Lung microvascular endothelial cell (primary cell): ENCODE measurements at regions not wholly inside any gene's neighbourhood (a gene's known extent, or its start where the extent isn't known, plus 50 kb on each side); places are given as distances from the start of the nearest gene placed in this dataset.
A peak's percentile ranks its signal among the peaks of the same experiment; 100 is the strongest.
"Not testable (repeated sequence)": the region's sequence is repeated elsewhere in the genome, so short reads cannot be mapped to it uniquely, and the experiment has no call there.

Experiments used
- DNase-seq, 2 donors: peaks; one replicate each; pipeline versions ENCODE4 v3.0.0 to v3.0.0-alpha.2; 2010; ENCODE audit warnings: low read depth in 2 of 2

DNA sequence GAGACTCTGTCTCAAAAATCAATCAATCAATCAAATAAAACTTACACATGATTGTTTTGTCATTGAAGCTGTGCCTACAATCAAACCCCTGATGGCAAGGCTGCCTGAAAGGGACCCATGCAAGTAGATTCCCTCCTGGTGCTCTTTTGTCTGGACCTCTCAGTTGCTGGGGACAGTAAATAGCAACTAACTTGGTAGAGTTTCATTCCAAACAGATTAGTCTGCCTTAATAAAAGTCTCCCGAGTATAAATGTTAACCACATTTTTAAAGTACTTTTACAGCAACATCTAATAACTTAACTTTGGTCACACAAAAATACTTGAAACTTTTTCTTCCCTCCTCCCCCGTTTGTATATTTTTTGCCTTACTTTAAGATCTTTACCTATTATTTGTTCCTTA lies 105.5 kb downstream of the FEM1C start:
- no peak for DNase-seq

GRCh38 chr5:115435778-115436712 lies 108.5 kb downstream of the FEM1C start:
- no peak for DNase-seq

DNA sequence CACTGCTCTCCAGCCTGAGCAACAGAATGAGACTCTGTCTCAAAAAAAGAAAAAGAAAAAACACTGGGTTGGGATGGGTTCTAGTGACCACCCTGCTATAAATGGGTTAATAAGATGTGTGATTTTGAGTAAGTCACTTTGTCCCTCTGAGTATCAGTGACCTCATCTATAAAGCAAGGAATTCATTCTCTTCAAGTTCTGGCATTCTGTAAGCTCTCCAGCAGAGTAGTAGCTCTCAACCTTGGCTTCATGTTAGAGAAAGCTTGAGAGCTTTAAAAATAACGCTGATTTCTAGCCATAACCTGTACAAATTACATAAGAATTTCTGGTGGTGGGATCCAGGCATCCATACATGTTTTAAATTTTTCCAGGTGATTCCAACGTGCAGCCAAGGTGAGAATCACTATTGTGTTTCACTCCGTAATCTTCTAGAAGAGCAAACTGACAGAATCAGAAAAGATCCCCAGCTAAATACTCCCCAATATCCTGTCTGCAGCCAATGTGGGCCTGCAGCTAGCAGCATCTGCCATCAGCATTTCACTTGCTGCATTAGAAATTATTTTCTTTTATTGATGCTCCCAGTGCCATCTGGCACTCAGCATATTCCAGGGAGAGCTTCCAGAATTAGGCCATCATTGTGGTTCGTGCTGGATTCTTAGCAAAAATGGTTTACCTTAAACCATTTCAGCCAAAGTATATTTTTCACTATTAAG lies 109.4 kb downstream of the FEM1C start:
- no peak for DNase-seq

GRCh38 chr5:115433918-115434317 lies 110.7 kb downstream of the FEM1C start:
- no peak for DNase-seq

DNA sequence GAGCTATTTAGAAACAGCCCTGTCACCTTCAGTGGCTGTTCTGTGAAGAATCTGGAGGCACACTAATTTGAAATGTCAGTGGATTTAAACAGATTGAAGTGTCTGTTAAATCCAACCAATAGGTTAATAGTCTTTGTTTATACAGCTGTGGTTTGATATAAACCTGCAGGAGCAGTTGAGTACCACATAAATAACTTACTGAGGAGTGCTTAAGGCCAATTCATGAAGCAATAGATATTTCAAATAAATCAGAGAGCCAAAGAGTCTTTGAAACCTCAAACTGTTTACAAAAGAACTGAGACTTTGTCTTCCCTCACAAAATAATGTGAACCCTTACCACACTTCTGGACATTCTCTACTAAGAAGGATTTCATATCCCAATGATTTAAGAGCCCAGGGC lies 111.9 kb downstream of the FEM1C start:
- no peak for DNase-seq

- no peak for DNase-seq
These were observed 113.5 kb downstream of the FEM1C start for GRCh38 chr5:115431116-115431515.

DNA sequence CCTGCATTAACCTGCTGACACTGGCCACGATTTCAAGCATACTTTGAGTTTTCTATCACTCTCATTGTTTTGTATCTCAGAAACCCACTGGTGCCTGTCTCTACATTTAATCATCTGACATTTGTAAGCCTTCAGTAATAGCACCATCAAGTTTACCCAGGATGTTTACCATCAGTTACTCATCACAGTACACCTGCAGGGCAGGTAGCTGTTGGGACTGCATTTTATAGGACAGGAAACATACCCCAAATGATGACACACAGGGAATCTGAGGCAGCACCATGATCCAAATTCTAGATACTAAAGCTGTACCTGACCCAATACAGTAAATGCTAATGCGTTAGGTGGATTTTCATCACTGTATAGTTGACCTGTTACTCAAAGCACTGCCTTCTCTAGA lies 114.2 kb downstream of the FEM1C start:
- no peak for DNase-seq

DNA sequence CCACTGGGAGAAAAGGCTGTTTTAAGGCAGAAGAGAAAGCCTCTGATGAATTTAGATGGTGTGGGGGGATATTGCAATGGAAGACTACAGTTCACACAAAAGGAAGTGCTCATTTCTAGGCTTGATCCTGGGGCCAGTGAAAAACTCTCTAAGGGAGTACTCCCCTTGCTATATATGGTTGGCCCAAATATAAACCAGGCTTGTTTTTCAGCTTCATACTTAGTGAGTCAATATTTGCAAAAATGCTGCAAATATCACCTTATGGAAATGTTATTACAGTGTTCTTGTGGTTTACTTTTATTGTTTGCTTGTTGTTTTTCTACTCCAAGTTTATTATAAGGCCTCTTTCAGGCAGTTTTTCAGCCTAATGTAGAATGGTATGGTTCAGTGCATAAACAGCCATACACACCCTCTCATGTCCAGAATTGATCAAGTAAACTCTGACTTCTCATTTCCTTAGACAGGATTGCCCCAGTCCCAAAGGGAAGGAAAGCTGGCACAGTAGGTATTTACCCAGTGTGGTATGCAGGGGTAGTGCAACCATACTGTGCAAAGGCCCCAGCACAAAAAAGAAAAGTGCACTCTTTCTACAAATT lies 115.1 kb downstream of the FEM1C start:
- no peak for DNase-seq

DNA sequence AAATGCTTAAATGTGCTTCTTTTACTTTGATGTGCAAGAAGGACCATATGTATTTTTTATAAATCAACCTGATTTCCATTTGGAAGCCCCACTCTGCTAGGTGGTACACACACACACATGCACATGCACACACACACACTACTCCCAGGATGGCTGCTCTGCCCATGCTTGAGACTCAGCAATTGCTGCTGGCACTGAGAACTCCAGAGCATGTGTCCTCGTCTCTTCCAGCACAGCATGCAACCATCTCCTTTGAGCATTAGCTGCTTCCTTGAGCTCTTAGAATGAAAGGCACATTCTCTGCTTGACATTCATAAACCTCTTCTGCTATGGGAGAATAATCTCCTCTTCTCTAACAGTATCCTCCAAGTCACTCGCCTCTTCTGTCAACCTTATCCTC lies 115.9 kb downstream of the FEM1C start:
- no peak for DNase-seq

DNA sequence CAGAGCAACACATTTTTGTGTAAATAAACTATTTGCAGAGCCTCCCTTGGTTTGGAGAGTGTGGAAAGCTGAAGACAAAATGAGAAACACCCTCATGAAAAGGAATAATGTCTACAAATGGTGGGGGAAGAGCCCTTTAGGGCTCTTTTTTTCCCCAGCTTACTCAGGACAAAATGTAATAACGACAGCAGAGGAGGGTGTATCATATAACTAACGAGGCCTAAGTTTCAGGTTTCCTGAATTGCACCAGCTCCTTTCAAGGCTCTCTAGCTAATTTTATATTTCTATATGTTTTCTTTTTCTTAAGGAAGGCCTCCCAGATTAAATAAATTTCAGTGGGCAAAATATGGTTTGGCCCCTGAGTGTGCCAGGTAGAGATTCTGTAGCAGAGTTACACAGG lies 116.3 kb downstream of the FEM1C start:
- no peak for DNase-seq

- DNase-seq = no peak
These were observed 120.1 kb downstream of the FEM1C start for GRCh38 chr5:115424446-115424845.

- no peak for DNase-seq
These were observed 120.5 kb downstream of the FEM1C start for GRCh38 chr5:115424030-115424429.

DNA sequence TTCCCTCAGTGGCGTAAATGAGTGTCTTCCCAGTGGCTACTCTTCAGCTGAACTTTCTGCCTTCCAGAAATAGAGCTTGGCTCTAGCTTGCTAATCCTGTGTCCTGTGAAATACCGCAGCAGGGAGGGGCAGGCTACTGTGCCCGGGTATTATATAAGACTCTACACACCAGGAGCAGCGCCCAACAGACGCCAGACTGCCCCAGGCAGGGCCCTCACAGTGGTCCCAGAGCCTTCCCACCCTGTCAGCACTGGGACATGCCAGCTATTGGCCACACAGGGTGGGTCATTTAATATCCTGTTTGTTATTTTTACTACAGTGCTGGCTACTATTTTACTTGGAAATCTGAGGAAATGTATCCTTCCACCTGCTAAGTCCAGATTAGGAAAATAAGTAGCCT lies 121.0 kb downstream of the FEM1C start:
- no peak for DNase-seq

DNA sequence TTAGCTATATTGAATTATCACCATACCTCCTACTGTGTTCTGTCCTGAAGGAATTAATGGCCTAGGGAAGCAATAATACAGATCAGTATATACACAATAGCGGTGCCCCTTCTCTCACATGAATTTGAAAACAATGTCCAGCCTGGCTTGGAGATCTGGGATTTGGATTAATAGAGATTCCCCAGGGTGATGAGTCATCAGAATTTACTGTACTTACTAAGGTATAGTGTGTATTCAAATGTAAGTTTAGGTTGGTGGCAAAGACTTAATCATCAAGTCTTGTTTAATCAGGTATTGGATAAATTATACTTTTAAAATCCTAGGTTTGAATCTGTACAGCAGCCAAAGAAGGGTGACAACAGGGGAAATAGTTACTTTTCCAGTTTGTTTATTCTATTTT lies 121.5 kb downstream of the FEM1C start:
- DNase-seq = no peak

DNA sequence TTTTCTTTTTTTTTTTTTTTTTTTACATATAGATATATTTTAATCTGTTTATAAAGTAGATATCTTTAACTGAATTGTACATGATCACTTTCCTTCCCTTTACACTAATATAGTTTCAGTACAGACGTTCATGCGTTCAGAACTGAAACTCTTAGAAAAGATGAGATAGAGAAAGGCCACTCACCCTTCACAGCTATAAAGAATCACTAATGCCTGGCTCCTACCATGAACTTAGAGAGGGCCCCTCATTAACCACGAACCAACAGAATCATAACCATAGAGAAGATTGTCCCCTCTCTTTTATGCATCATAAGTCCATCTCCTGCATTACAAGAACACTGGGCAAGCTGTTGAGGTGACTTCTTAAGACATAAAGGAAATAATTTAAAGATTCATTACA lies 123.8 kb downstream of the FEM1C start:
- DNase-seq = not testable (repeated sequence)

DNA sequence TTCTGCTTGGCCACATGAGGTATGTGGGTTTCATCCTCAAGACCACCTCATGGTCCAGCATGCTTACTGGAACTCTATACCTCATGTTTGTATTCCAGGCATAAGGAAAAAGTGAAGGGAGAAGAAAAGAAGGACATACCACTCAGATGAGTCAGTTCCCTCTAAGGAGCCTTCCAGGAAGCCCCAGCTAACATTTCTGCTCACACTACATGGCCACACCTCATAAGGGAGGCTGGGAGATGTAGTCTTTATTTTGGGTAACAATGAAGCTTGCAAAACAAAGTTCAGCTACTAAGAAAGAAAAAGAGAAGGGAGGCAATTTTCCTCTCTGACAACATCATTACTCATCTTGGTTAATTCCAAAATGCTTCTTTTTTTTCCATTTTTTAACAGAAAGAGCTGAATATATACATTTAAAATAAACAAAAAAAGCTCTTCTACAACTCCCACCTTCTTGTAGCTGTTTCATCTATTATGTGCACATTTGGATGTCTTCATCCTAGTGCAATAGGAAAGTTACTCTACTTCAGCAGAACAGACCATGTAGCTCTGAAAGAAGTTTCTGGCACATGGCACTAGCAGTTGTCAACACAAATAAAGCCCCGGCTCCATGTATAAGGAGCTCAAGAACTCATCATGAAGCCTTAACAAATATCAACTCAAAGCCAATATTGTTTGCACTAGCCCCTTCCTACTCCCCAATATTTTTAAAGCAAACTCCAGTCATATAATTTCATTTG lies 123.6 kb upstream of the CCDC112 start:
- peak in 1 of 2 donors; percentile 86 for DNase-seq

DNA sequence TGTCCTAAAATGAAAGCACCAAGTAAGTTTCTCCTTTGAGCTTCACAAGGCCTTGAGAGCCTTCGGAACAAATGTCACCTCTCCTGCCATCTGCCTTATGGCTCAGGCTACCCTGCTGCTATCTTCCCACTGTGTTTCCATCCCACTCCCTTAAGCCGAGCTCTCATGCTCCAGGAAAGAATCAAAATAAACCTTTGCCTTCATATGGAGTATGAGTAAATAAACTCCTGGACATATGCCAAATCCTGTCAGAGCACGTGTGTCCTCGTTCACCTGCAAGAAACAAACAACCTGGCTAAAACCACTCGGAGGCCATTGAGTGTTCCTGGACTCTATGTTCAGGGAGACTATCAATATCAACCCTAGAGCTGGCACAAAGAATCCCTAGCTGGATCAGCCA lies 122.3 kb upstream of the CCDC112 start:
- DNase-seq = no peak

GRCh38 chr5:115417076-115417475 lies 120.6 kb upstream of the CCDC112 start:
- DNase-seq = no peak

- peak; percentile 23 to 61 for DNase-seq
These were observed 118.7 kb upstream of the CCDC112 start for GRCh38 chr5:115415143-115415491.

DNA sequence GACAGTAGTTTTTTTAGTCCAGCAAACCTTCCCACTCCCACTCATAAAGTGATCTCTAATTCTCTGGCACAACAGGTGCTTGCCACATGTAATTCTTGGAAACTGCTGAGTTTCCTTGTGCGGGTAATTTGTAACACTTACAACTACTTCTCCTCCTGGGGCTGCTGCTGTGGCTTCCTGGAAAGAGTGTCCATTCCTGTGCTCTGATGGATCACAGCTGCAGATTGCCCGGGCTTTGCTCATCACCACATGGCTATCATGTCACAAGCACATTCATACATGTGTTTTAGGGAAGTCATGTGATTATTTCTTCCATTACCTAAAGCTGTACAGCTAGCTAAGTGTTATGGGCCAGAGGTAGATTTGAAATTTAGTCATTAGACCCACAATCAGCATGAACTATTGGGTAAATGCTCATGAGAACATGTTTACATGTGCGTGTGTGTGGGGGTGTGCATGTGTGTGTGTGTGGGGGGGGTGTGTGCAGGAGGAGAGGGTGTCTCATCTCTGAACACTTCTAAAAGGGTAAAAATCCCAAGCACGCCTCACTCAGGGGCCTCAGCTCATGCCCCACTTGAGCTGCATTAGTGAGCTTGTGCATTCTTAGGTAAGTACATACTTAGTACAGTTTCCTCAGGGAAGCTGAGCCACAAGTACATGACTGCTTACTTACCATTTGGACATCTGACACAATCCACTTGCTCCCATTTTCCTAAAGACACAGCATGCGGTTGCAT lies 118.1 kb upstream of the CCDC112 start:
- DNase-seq = peak; percentile 5 to 20

DNA sequence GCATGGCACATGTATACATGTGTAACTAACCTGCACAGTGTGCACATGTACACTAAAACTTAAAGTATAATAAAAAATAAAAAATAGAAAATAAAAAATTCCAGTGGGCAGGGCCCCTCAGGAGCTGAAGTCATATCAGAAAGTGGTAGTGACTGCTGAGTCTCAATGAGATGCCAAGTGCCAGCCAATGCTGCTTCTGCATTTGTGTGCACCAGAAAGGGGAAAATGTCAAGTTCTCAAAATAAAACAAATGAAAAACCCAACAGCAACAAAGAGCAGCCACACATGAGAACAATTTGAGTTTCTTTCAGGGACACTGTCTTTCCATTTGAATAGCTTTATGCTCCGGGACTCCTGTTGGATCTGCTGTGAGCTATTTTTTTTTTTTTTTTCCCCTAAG lies 117.2 kb upstream of the CCDC112 start:
- DNase-seq = no peak
